ENCODE measurements at regions not wholly inside any gene's neighbourhood (a gene's known extent, or its start where the extent isn't known, plus 50 kb on each side); places are given as distances from the start of the nearest gene placed in this dataset.
A peak's percentile ranks its signal among the peaks of the same experiment; 100 is the strongest.

DNA sequence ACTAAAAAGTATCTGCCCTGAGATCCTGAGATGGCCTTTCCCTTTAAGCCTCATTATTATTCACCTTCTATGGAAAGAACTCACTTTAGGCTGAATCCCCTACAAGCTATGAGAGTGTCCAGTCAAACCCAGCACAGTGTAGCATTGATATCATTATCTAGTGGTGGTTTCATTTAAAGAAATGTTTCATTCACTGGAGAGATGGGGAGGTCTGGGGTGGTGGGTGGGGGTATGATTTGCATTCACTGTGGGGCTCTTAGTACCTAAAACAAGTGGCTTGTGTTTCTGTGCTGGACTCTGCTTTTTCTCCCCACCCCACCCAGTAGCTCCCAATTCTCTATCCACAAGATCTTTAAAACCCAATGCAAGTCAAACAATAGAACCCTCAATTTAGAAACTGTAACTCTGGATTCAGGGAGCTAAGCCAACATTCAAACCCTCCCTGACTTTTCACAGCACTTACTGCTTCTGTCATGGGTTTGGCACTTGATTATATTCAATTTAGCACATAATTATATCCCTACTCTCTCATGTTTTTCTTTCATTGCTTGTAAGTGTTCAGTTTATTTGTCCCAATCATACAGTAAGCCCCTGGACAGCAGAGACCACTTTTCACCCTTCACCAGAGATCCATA is 310.5 kb upstream of the THBS1 start:
- POLR2A ChIA-PET, result interaction anchor here (1.5 kb wide), 1 partner anchor 311 kb away, joined by 7 read pairs; the partner anchor contains the start of gene THBS1
- Histone ChIP-seq H4K20me1 (replicated peaks; ENCODE audit: control insufficient read depth, extremely low read depth, insufficient read depth, low read length) (no peaks in the 10 kb centered on the region), H2AFZ (ENCODE audit: low read depth, low read length) (no peak overlapping the region), H3K27me3 (ENCODE audit: control insufficient read depth in 2 of 2, insufficient read depth in 2 of 2, low read length in 2 of 2) (no peaks in the 10 kb centered on the region), H3K79me2 (ENCODE audit: control insufficient read depth, insufficient read depth, low read length) (no peaks in the 10 kb centered on the region), H3K4me3 (replicated peaks in 1 of 3; ENCODE audit: insufficient read depth in 1 of 3, low read depth in 1 of 3, low read length in 3 of 3) (no peak overlapping the region), H3K9me1 (replicated peaks; ENCODE audit: control insufficient read depth, extremely low read depth, insufficient read depth, low read length) (no peaks in the 10 kb centered on the region), H3K9me3 (replicated peaks; ENCODE audit: control insufficient read depth, insufficient read depth, low read length) (no peaks in the 10 kb centered on the region), H3K4me2 (ENCODE audit: insufficient read depth, low read length) (peak overlapping the region; percentile 11), H3K36me3 (ENCODE audit: control insufficient read depth in 2 of 2, extremely low read depth in 1 of 2, insufficient read depth in 2 of 2, low read length in 2 of 2) (no peaks in the 10 kb centered on the region), H3K9ac (replicated peaks; ENCODE audit: extremely low read depth, insufficient read depth, low read length) (peak overlapping the region; percentile 44), H3K27ac (ENCODE audit: insufficient read depth, low read depth, low read length) (peak overlapping the region; percentile 89), H3K4me1 (ENCODE audit: control insufficient read depth, extremely low read depth, insufficient read depth, low read length) (peaks cover 58% of the 10 kb centered on the region)
- TSS peak; percentile 47 for BruUV-seq (replicated peaks)
- CTCF ChIA-PET, result interaction anchor here (0.9 to 2.7 kb wide), 4 partner anchors 9 to 486 kb away, joined by 3 to 10 read pairs (median 3); no protein-coding TSS in a partner anchor
- intact Hi-C loops (cut with micrococcal nuclease), result no loop called here
- FAIRE-seq (no peak), DNase-seq (ENCODE audit: low read depth, low spot score) (no peak)
- dilution Hi-C loops (cut with MboI; ENCODE audit: extremely low pct_ligation_motif_present, low sequenced_read_pairs), result no loop called here
- TF ChIP-seq JUN (IDR thresholded peaks at IDR 0.05; ENCODE audit: borderline replicate concordance, insufficient read depth, insufficient read length, low read depth), result no peak
- TF ChIP-seq MYC (IDR thresholded peaks at IDR 0.05; ENCODE audit: low read depth, low read length), result no peak
- TF ChIP-seq FOS (IDR thresholded peaks at IDR 0.05; ENCODE audit: borderline replicate concordance, insufficient read depth, low read length), result no peak
- TF ChIP-seq POLR2AphosphoS5 (IDR thresholded peaks at IDR 0.05; ENCODE audit: insufficient read depth, low read depth, low read length), result no peak
- no peak for TF ChIP-seq POLR2A (IDR thresholded peaks at IDR 0.05; ENCODE audit: low read depth, low read length)
- no peak for TF ChIP-seq EZH2 (IDR thresholded peaks at IDR 0.05; ENCODE audit: borderline replicate concordance, low read depth, low read length, severe bottlenecking)
- TF ChIP-seq MAX (IDR thresholded peaks at IDR 0.05; ENCODE audit: insufficient read depth, insufficient read length), result no peak
- no peak for TF ChIP-seq GATA2 (IDR thresholded peaks at IDR 0.05; ENCODE audit: insufficient read depth, insufficient read length, low read depth, low read length)
- TF ChIP-seq CTCF (IDR thresholded peaks at IDR 0.05; ENCODE audit: extremely low read depth in 1 of 2, insufficient read depth in 1 of 2, low read depth in 1 of 2, low read length in 2 of 2), result no peak

All from endothelial cell of umbilical vein (primary cell).